ENCODE measurements at regions not wholly inside any gene's neighbourhood (a gene's known extent, or its start where the extent isn't known, plus 50 kb on each side); places are given as distances from the start of the nearest gene placed in this dataset.
A peak's percentile ranks its signal among the peaks of the same experiment; 100 is the strongest.

- no peak for DNase-seq (ENCODE audit: low read depth in 2 of 2)
Measured at GRCh38 chr6:125491860-125492618, 190.3 kb upstream of the HDDC2 start.

GRCh38 chr6:125498606-125499005 lies 196.8 kb upstream of the HDDC2 start:
- no peak for DNase-seq (ENCODE audit: low read depth in 2 of 2)

GRCh38 chr6:125499535-125499934 lies 197.8 kb upstream of the HDDC2 start:
- DNase-seq (ENCODE audit: low read depth in 2 of 2), result no peak

- no peak for DNase-seq (ENCODE audit: low read depth in 2 of 2)
Measured at GRCh38 chr6:125503181-125503580, 201.4 kb upstream of the HDDC2 start.

- peak in 1 of 2 experiments; percentile 11 for DNase-seq (ENCODE audit: low read depth in 2 of 2)
Measured at GRCh38 chr6:125507987-125508655, 206.4 kb upstream of the HDDC2 start.

GRCh38 chr6:125508793-125509192 lies 207.0 kb upstream of the HDDC2 start:
- DNase-seq (ENCODE audit: low read depth in 2 of 2), result no peak

- no peak for DNase-seq (ENCODE audit: low read depth in 2 of 2)
Measured at GRCh38 chr6:125509477-125509876, 207.7 kb upstream of the HDDC2 start.

GRCh38 chr6:125510405-125510804 lies 208.6 kb upstream of the HDDC2 start:
- no peak for DNase-seq (ENCODE audit: low read depth in 2 of 2)

- peak in 1 of 2 experiments; percentile 8 for DNase-seq (ENCODE audit: low read depth in 2 of 2)
Measured at GRCh38 chr6:125511809-125512396, 210.1 kb upstream of the HDDC2 start.

GRCh38 chr6:125512621-125513020 lies 210.9 kb upstream of the HDDC2 start:
- DNase-seq (ENCODE audit: low read depth in 2 of 2), result no peak

- no peak for DNase-seq (ENCODE audit: low read depth in 2 of 2)
Measured at GRCh38 chr6:125513978-125514377, 212.2 kb upstream of the HDDC2 start.

- DNase-seq (ENCODE audit: low read depth in 2 of 2), result no peak
Measured at GRCh38 chr6:125516644-125517043, 214.9 kb upstream of the HDDC2 start.

GRCh38 chr6:125519367-125519766 lies 217.6 kb upstream of the HDDC2 start:
- no peak for DNase-seq (ENCODE audit: low read depth in 2 of 2)

GRCh38 chr6:125524356-125524755 lies 222.6 kb upstream of the HDDC2 start:
- no peak for DNase-seq (ENCODE audit: low read depth in 2 of 2)

GRCh38 chr6:125526007-125526720 lies 223.3 kb upstream of the HEY2 start:
- DNase-seq (ENCODE audit: low read depth in 2 of 2), result no peak

GRCh38 chr6:125528621-125529041 lies 220.8 kb upstream of the HEY2 start:
- DNase-seq (ENCODE audit: low read depth in 2 of 2), result no peak

- DNase-seq (ENCODE audit: low read depth in 2 of 2), result no peak
Measured at GRCh38 chr6:125529061-125529460, 220.4 kb upstream of the HEY2 start.

- no peak for DNase-seq (ENCODE audit: low read depth in 2 of 2)
Measured at GRCh38 chr6:125533710-125534397, 215.6 kb upstream of the HEY2 start.

- DNase-seq (ENCODE audit: low read depth in 2 of 2), result no peak
Measured at GRCh38 chr6:125534430-125535263, 214.8 kb upstream of the HEY2 start.

- no peak for DNase-seq (ENCODE audit: low read depth in 2 of 2)
Measured at GRCh38 chr6:125537090-125537489, 212.3 kb upstream of the HEY2 start.

- no peak for DNase-seq (ENCODE audit: low read depth in 2 of 2)
Measured at GRCh38 chr6:125539892-125540291, 209.5 kb upstream of the HEY2 start.
